GM18867 (cell line): ENCODE measurements at regions not wholly inside any gene's neighbourhood (a gene's known extent, or its start where the extent isn't known, plus 50 kb on each side); places are given as distances from the start of the nearest gene placed in this dataset.

Source experiments
- ATAC-seq: cut with Tn5 transposase; IDR thresholded peaks from one replicate; pipeline ENCODE4 v1.9.1; 2021; ENCODE audit warnings: mild to moderate bottlenecking, moderate library complexity; ENCODE audit not compliant: unreplicated experiment

DNA sequence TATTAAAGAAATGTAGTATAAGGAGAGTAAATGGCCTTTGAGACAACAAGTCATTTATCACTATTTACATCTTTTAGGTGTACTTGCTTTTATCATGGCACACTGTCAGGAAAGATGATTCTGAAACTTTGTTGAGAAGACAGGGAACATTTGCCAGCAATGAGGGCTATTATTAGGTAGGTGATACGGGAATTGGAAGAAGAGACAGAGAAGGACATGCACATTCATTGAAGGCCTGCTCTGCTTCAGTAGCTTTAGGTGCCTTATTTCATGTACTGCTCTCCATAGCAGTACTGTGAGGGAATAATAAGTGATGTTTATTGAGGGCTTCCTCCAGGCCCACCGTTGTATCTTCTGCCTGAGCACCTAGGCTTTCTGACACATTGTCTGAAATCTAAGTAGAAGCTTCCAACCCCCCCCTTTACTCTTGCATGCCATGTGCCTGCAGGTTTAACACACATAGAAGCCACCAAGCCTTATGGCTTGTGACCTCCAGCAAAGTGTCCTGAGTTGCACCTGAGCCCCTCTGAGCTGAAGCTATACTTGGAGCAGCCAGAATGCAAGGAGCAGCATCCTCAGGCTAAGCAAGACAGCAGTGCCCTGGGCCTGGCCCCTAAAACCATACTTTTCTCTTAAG is 275.2 kb upstream of the VLDLR start:
- ATAC-seq, result no peak

DNA sequence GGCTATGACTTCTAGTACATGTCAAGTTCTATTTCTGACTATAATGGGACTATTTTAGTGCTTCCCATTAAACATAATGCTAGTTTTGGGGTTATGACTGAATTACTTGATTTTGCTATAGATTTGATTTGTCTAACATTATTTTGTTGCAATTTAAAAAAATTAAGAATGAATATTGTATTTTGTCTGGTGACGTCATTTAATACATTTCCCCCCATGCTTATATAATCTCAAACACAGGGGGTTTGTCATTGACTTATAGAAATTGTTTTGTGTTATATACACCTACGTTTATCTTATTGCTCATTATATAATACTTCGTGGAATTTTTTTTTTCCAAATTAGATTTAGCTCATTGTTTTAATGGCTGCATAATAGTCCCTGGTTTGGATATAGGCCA is 270.3 kb upstream of the VLDLR start:
- no peak for ATAC-seq

DNA sequence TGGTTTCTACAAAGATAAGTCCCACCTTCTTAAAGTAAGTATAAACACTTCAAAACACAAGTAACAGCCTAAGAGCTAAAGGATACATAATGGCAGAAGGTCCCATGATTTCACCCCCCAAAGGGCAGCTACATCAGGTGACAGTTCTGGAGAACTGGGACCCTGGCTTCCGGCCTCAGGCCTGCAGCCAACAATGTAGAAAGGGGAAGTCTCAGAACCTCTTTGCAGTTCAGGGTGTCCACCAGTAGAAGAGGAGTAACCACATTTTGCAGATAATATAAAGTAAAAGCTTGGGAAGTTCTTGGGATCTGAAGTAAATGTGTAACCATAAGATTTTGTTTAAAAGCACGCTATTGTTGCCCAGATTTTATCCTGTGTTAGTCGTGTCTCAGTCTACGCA is 267.4 kb upstream of the VLDLR start:
- no peak for ATAC-seq

DNA sequence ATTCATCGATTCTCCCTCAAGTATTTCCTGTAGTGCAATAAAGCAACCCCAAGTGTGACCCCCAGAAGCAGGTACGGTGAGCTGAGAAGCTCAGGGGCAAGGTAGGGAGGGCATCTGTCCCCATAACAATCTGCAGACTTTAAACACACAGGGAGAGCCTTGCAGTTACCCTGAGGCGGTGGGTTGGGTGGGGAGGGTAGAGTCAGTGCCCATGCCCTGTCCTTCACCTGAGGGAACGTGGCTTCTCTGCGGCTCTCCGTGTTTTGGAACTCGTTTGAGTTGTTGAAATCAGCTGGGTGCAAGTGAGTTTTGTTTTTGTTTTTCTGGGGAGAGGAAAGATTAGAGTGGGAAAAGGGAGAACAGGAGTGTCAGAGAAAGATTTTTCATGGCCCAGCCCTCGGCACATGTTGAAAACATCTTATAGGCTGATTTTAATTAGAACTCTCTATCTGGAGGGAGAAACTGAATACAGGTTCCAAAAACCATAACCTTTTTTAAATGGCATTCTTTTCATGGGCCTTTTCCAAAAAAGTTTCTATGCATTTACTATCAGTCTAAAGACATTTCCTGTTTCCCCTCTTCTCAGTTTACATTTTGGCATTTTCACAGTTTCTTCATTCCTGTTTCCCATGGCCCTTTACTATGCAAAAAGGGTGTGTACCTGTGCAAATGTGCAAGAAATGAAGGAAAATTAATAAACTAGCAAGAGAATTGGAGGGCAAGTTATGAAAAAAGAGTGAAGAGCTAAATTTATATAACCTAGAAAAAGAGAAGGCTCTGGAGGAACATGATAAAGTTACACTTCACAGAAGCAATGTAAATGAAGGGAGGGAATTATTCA is 266.5 kb upstream of the VLDLR start:
- ATAC-seq, result no peak

DNA sequence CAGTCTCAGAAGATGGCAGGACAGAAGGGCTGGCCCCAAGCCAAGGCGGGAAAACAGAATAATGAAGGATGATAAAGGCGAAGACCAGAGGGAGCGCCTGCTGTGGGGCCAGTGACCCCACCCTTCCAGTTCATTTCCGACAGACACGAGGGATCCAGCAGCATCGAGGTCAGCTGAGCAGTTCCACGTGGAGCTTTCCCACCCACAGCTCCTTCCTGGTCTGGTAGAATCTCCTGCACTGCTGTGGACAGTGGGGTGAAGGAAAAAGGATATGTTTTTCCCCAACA is 265.9 kb upstream of the VLDLR start:
- no peak for ATAC-seq

DNA sequence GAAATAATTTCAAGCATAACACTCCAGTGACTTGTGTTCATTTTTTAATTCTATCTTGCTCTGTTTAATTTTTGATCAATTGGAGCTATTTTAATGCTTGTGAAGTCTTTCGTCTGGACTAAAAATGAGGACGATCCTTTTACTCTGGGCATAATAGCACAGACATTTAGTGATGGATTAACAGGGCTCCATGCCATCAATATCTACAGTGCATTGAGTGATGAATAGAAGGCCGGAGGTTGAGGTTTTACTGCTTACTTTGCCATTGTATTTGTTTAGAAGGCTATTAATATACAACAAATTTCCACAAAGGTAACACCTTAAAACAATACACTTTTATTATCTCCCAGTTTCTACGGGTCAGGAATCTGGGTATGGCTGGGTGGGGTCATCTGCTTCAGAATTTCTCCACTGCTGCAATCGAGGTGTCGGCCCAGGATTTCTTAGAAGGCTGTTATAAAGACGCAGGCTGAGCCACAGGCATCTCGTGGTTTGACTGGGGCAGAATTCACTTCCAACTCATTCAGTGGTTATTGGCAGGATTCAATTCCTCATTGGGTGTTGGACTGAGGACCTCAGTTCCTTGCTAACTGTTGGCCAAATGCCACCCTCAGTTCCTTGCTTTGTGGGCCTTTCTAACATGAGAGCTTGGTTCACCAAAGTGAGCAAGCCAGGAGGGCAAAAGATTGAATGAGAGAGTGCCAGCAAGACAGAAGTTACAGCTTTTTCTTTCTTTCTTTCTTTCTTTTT is 265.4 kb upstream of the VLDLR start:
- no peak for ATAC-seq

DNA sequence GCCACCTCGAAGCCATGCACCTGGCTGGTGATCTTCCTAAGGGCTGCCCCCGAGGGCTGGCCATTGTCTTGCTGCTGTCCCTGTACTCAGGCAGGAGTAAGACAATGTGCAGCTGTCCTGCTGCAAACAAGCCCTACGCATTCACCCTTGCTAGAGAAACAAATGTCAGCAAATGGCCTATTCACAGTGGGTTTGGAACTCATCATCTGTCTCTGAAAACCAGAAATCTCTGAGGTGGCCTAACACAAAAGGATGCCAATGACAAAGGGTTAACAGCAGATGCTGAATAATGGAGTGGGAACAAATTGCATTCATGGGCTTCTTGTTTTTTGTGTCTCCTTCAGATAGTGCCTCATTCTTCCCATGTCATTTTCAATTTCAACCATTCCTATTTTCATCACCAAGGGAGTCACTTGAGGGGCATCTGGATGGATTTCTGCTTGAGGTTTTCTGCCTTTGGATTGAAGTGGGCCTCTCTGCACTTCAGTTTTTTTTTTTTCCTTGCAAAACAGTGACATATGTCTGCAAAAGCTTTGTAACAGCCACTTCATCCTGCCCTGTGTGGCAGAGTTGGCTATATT is 261.6 kb upstream of the VLDLR start:
- ATAC-seq, result no peak

DNA sequence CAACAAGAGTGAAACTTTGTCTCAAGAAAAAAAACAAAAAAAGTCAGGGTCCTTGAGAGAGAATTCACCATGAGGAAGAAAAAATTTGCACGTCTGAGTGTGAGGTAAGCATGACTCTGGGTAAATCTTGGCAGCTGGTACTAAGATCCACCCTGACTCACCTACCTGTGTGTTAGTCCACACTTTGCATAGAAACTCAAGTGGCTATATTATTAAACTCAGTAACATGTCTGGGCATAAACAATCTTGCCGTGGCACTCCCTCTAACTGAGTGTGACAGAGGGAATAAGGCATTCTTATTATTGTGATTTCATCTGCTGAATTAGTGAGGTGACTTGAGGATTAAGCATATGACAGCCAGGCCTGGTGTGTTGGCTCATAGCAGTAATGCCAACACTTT is 259.4 kb upstream of the VLDLR start:
- ATAC-seq, result no peak

DNA sequence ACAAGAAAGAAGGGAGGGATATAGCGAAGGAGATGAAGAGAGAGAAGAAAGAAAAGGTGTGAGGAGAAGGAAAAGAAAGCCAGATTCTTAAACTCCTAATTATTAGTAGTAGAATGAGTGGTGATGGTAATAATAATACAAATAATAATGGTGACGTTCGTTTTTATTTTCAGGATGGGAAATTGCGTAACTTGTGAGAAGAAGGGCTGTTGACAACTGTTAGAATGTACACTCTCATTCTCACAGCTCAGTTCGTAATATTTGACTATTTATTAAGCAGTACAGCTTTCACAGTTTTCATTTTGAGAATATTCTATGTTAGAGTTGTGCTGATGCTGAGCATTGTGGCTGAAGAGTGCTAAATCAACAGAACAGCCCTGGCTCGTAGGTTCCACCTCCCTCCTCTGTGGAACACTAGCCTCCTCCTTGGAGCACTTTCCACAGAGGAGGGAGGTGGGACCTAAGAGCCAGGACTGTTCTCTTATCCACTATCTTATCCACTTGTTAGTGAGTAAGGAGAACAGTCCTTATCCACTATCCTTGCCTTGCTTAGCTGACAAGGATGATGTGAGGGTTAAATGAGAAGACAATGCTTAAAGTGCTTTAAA is 258.3 kb upstream of the VLDLR start:
- no peak for ATAC-seq

DNA sequence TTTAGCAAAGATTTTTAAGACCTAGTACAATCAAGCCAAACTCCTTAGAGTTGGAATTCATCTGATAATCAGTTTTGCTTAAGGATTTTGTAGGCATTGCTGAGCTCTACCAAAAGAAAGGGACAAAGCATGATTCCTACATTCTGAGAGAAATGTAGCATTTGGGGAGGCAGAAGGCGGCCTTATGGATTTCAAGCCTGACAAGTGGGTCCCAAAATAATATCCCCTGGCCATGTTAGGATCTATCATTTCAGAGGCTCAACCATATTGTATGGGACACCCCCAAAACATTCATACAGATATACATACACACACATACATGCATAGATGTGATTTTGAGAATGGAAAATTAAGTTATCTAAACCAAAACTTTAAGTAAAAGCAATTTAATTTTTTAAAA is 257.8 kb upstream of the VLDLR start:
- ATAC-seq, result no peak

DNA sequence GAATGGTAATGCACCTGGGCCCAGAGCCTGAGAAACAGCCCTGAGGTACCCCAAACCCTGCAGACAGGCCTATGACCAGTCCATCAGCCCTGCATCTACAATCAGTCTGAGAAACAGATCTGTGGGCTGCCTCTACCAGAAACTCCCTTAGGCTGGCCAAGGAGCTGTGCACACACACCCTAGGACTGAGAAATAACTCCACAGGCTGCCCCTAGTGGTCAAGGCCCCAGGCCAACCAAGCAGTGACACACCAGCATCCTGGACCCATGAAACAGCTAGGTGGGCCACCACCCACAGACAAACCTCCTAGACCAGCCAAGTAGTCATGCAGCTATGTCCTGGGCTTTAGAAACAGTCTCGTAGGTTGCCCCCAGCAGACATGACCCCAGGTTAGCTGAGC is 253.6 kb upstream of the VLDLR start:
- ATAC-seq, result no peak

DNA sequence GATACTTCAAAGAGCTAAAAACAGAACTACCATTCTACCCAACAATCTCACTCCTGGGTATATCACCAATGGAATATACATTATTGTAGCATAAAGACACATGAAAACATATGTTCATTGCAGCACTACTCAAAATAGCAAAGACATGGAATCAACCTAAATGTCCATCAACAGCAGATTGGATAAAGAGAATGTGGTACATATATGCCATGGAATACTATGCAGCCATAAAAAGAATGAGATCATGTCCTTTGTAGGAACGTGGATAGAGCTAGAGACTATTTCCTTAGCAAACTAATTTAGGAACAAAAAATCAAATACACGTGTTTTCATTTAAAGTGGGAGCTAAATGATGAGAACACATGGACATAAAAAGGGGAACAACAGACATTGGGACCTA is 247.9 kb upstream of the VLDLR start:
- ATAC-seq, result no peak

DNA sequence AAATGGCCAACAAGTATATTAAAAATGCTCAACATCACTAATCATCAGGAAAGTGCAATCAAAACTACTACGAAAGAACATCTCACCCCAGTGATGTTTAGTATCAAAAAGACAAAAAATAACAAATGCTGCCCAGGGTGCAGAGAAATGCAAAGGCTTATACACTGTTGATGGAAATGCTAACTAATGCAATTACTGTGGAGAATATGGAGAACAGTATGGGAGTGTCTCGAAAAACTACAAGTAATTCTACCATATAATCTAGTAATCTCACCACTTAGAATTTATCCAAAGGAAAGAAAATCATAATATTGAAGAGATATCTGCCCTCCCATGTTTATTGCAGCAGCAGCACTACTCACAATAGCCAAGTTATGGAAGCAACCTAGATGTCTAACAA is 246.5 kb upstream of the VLDLR start:
- ATAC-seq, result no peak

DNA sequence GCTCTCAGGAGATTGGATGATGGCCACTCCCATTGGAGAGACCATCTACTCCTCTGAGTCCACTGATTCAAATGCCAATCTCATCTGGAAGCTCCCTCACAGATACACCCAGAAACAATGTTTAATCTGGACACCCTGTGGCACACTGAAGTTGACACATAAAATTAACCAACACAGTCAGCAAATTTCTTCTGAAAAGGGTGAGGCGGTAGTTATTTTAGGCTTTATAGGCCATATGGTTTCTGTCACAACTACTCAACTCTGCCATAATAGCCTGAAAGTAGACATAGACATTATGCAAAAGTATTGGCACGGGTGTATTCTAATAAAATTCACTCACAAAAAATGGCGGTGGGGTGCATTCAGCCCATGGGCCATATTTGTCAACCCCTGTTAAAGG is 244.5 kb upstream of the VLDLR start:
- no peak for ATAC-seq

DNA sequence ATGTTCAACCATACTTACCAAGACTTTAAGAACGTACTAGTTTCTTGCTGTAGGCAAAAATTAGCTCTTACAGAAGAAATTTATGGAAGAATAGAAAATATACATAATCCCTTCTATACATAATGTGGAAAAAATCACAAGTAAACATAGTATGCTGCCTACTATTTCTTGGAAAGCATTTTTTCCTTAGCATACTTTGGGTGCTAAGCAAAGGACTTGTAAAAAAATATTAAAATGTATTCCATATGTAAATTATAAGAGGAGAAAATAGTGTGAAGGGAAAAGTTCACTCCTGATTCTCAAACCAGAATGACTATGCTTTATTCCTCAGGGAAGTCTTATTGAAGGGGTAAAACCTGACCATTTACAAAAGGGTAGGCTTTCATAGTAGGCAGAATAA is 243.8 kb upstream of the VLDLR start:
- ATAC-seq, result no peak

DNA sequence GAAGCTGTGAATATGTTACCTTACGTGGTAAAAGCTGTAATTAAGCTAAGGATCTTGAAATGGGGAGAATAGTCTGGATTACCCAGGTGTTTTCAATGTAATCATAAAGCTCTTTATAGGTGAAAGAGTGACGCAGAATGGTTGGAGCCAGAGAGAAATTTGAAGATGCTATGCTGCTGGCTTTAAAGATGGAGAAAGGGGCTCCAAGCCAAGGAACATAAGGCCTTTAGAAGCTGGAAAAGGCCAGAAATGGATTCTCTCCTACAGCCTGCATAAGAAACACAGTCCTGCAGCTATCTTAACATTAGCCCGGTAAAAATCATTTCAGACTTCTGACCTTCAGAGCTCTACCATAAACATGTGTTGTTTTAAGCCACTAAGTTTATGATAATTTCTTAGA is 243.3 kb upstream of the VLDLR start:
- no peak for ATAC-seq

DNA sequence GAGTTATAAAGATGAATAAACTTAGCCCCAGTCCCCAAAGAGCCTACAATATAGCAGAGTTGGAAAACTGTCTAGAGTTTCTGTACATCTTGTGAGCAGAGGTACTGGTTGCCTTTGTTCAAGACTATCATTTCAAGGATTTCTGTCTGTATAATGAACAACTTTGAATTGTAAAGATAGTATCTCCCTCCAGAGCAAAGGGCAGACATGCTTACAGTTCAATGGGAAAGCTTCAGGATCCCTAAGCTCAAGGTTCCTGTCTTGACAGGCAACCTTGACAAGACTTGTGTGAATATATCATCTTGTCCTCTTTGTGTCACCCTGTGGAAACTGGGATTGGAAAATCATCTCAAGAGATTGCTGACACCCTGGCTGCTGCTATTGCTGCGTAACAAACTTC is 242.8 kb upstream of the VLDLR start:
- ATAC-seq, result no peak

DNA sequence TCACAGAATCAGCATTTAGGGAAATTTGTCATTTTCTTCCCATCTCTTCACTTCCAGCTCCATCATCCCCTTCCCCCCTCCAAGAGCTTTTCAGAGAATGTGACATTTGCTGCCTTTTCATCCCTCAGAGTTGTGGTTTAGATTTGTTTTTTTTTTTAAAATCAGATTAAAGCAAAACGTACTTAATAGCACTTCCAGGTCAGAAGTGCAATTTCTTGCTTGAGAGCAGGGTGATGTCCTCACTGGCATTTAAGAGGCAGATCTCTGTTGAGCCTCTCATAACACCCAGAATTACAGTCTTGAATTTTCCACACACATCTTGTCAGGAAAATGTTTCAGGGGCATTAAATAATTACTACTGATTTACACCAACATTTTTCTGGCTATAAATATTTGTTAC is 236.8 kb upstream of the VLDLR start:
- no peak for ATAC-seq

DNA sequence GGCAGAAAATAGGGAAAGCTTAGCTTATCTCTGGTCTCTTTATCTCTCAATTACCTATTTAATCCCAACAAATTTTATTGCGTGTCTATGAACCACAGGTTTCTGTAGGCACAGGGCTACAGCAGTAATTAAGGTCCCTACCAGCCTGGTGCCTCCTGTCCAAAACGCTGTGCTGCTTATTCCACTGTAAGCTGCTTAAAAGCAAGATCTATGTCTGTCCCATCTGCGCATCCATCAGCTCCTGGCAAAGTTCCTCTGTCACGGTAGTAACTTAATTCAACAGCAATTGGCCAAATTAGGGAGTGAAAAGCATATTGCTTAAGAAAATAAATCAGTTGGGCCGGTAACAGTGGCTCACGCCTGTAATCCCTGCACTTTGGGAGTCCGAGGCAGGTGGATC is 235.8 kb upstream of the VLDLR start:
- ATAC-seq, result no peak

DNA sequence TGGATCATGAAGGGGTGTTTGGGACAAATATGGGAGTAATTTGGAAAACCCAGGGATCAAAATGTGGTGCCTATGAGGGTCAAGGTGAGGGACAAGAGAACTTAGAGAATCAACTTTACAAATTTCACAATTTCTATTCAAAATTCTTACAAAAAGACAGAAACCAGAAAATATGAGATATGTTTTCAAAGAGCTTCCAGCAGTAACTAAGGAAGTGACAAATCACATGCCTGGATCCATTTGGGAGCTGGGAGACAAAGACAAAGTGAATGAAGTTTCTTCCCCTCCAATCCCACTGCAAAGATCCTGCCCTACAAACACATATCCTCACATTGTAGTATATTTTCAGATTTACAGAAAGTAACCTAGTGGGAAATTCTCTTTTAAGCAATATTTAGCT is 235.0 kb upstream of the VLDLR start:
- no peak for ATAC-seq

DNA sequence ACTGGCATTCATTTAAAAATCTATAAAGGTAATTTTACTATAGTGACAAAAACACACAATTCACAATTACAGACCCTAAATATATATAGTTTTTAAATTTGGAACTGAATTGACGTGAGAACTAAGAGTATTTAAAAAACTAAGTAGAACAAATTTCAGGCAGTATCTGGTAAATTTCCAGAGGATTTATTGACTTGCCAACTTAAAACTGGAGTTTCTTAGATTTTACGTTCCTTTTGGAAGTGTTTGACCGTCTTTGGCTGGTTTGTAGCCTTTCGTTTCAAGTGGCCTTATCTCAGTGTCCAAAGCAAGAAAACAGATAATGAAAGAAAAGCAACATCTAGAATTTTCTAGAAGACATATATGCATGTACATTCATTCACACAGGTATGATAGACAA is 234.4 kb upstream of the VLDLR start:
- ATAC-seq, result no peak

DNA sequence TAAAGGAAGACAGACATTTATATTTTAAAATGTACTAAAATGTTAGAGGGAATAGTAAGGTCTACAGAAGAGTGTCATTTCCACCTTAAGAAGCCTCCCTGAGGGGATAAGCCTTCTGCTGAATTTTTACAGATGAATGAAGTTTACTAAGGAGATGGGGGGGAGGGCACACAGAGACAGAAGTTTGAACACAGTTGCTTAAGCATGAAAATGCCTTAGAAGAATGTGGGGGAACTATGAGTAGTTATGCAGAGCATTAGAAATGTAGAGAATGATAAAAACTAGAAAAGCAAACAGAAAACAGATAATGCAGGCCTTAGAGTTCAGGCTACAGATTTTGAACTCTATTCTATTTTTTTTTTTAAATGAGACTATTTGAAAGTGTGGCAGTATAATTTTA is 232.2 kb upstream of the VLDLR start:
- no peak for ATAC-seq
